ENCODE measurements at regions not wholly inside any gene's neighbourhood (a gene's known extent, or its start where the extent isn't known, plus 50 kb on each side); places are given as distances from the start of the nearest gene placed in this dataset.

DNA sequence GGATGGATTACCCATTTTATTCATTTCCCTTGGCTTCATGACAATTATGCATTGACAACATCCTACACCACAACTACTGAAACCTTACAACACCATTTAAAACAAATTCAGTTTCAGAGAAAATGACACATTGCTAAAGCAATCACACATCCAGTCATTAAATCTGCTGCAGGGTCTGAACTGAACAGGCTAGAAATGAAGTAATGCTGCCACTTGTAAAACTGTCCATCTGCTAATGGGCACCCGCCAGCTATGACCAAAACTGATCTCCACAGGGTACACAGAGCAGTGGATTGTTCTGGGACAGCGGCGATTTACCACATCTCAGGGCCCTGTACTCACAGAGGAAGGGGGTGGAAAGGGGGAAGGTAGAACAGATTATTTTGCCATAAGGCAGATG, 172.9 kb upstream of the FBXL4 start:
- Histone ChIP-seq H3F3A (replicated peaks; ENCODE audit: insufficient read depth) (no peaks in the 10 kb centered on the region), H2AFZ (ENCODE audit: low read depth) (no peak overlapping the region), H3K9me3 (no peaks in the 10 kb centered on the region), H4K20me1 (ENCODE audit: insufficient read depth) (no peaks in the 10 kb centered on the region), H3K4me2 (no peak overlapping the region), H3K79me2 (ENCODE audit: insufficient read depth) (no peaks in the 10 kb centered on the region), H3K9me2 (no peaks in the 10 kb centered on the region), H3K27me3 (ENCODE audit: insufficient read depth) (no peaks in the 10 kb centered on the region), H3K4me1 (ENCODE audit: control insufficient read depth in 1 of 2, insufficient read depth in 2 of 2, low read depth in 1 of 2, low read length in 1 of 2) (no peaks in the 10 kb centered on the region), H3K4me3 (ENCODE audit: low read depth in 2 of 2, low read length in 1 of 2) (no peak overlapping the region), H3K27ac (ENCODE audit: low read depth in 2 of 2, low read length in 1 of 2) (no peak overlapping the region), H3K9ac (no peak overlapping the region), H3K36me3 (replicated peaks in 1 of 2; ENCODE audit: control insufficient read depth in 1 of 2, insufficient read depth in 2 of 2, low read length in 1 of 2) (no peaks in the 10 kb centered on the region)
- ChIA-PET POLR2A (no interaction called here), CTCF (interaction anchor here (1.0 to 2.3 kb wide), 12 partner anchors 9 to 1683 kb away, joined by 3 to 43 read pairs (median 8); no protein-coding TSS in a partner anchor)
- DNase-seq = no peak
- 76% methylated on average over 3 of the region's 3 CpGs for WGBS (ENCODE audit: low lambda C conversion rate)
- TF ChIP-seq TEAD4 (IDR thresholded peaks at IDR 0.05; ENCODE audit: borderline replicate concordance, insufficient read depth) (no peak), YY1 (IDR thresholded peaks at IDR 0.05; ENCODE audit: low read depth) (no peak), NFIC (IDR thresholded peaks at IDR 0.05; ENCODE audit: borderline replicate concordance) (no peak), SIN3A (IDR thresholded peaks at IDR 0.05; ENCODE audit: borderline replicate concordance, low read depth, low read length) (no peak), TAF1 (IDR thresholded peaks at IDR 0.05; ENCODE audit: borderline replicate concordance, low read depth, low read length) (no peak), TCF12 (IDR thresholded peaks at IDR 0.05) (no peak), NRF1 (IDR thresholded peaks at IDR 0.05; ENCODE audit: low read depth, low read length) (no peak), RAD21 (IDR thresholded peaks at IDR 0.05; ENCODE audit: low read length) (no peak), MXI1 (IDR thresholded peaks at IDR 0.05; ENCODE audit: low read depth, low read length) (no peak), RXRA (IDR thresholded peaks at IDR 0.05; ENCODE audit: borderline replicate concordance, low read depth) (no peak), RFX5 (IDR thresholded peaks at IDR 0.05; ENCODE audit: low read length) (no peak), RCOR1 (IDR thresholded peaks at IDR 0.05; ENCODE audit: low read length) (no peak), CHD2 (IDR thresholded peaks at IDR 0.05; ENCODE audit: low read length, partially characterized antibody) (no peak)
- TF ChIP-seq, protein P1, sequence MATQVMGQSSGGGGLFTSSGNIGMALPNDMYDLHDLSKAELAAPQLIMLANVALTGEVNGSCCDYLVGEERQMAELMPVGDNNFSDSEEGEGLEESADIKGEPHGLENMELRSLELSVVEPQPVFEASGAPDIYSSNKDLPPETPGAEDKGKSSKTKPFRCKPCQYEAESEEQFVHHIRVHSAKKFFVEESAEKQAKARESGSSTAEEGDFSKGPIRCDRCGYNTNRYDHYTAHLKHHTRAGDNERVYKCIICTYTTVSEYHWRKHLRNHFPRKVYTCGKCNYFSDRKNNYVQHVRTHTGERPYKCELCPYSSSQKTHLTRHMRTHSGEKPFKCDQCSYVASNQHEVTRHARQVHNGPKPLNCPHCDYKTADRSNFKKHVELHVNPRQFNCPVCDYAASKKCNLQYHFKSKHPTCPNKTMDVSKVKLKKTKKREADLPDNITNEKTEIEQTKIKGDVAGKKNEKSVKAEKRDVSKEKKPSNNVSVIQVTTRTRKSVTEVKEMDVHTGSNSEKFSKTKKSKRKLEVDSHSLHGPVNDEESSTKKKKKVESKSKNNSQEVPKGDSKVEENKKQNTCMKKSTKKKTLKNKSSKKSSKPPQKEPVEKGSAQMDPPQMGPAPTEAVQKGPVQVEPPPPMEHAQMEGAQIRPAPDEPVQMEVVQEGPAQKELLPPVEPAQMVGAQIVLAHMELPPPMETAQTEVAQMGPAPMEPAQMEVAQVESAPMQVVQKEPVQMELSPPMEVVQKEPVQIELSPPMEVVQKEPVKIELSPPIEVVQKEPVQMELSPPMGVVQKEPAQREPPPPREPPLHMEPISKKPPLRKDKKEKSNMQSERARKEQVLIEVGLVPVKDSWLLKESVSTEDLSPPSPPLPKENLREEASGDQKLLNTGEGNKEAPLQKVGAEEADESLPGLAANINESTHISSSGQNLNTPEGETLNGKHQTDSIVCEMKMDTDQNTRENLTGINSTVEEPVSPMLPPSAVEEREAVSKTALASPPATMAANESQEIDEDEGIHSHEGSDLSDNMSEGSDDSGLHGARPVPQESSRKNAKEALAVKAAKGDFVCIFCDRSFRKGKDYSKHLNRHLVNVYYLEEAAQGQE (IDR thresholded peaks at IDR 0.05; ENCODE audit: low read depth, low read length) = no peak
- TF ChIP-seq, protein P2, sequence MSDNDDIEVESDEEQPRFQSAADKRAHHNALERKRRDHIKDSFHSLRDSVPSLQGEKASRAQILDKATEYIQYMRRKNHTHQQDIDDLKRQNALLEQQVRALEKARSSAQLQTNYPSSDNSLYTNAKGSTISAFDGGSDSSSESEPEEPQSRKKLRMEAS (IDR thresholded peaks at IDR 0.05; ENCODE audit: low read depth) = no peak
- TF ChIP-seq, protein P3, sequence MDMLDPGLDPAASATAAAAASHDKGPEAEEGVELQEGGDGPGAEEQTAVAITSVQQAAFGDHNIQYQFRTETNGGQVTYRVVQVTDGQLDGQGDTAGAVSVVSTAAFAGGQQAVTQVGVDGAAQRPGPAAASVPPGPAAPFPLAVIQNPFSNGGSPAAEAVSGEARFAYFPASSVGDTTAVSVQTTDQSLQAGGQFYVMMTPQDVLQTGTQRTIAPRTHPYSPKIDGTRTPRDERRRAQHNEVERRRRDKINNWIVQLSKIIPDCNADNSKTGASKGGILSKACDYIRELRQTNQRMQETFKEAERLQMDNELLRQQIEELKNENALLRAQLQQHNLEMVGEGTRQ (IDR thresholded peaks at IDR 0.05; ENCODE audit: borderline replicate concordance, low read depth, low read length) = no peak
- TF ChIP-seq, protein P4, sequence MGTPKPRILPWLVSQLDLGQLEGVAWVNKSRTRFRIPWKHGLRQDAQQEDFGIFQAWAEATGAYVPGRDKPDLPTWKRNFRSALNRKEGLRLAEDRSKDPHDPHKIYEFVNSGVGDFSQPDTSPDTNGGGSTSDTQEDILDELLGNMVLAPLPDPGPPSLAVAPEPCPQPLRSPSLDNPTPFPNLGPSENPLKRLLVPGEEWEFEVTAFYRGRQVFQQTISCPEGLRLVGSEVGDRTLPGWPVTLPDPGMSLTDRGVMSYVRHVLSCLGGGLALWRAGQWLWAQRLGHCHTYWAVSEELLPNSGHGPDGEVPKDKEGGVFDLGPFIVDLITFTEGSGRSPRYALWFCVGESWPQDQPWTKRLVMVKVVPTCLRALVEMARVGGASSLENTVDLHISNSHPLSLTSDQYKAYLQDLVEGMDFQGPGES (IDR thresholded peaks at IDR 0.05; ENCODE audit: low read depth, low read length) = no peak
